ENCODE measurements at regions not wholly inside any gene's neighbourhood (a gene's known extent, or its start where the extent isn't known, plus 50 kb on each side); places are given as distances from the start of the nearest gene placed in this dataset.

DNA sequence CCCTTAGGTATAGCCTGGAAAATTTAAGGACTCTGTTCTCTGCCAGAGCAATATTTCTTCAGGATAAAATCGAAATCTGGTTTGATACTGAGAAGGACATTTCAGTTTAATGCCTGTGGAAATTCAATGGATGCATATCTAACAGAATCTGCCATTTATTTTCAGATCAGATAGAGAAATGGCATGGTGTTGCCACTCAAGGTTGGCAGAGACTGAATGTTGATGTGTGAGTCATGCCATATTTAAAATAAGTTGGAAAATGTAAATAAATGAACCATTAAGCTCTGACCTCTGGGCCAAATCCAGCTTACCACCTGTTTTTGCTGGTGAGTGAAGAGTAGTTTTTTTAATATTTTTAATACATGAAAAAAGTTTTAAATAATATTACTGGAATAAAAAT is 594.6 kb downstream of the DOK5 start:
- no peak overlapping the region for H2AK5ac ChIP-seq (ENCODE audit: insufficient read length, low read length)
- H3K27ac ChIP-seq (ENCODE audit: insufficient read length, low read depth, low read length): no peak overlapping the region
- H3K9me3 Mint-ChIP-seq: peaks cover 11 to 18% of the 10 kb centered on the region in 2 experiments
- H4K20me1 ChIP-seq (ENCODE audit: control insufficient read depth, insufficient read depth, insufficient read length): no peaks in the 10 kb centered on the region
- H3K36me3 Mint-ChIP-seq (ENCODE audit: insufficient read depth in 1 of 3, low read depth in 3 of 3): peaks cover 0 to 6% (median 4%) of the 10 kb centered on the region in 3 experiments; a peak in 4 of 7 replicates
- no peak overlapping the region for H3K4ac ChIP-seq (ENCODE audit: low read depth, low read length)
- H2AFZ ChIP-seq (ENCODE audit: low read length): no peak overlapping the region
- H2BK5ac ChIP-seq (ENCODE audit: insufficient read length, low read length): no peak overlapping the region
- H4K8ac ChIP-seq (replicated peaks; ENCODE audit: insufficient read length, low read depth, low read length): no peak overlapping the region
- TF ChIP-seq, protein P1, sequence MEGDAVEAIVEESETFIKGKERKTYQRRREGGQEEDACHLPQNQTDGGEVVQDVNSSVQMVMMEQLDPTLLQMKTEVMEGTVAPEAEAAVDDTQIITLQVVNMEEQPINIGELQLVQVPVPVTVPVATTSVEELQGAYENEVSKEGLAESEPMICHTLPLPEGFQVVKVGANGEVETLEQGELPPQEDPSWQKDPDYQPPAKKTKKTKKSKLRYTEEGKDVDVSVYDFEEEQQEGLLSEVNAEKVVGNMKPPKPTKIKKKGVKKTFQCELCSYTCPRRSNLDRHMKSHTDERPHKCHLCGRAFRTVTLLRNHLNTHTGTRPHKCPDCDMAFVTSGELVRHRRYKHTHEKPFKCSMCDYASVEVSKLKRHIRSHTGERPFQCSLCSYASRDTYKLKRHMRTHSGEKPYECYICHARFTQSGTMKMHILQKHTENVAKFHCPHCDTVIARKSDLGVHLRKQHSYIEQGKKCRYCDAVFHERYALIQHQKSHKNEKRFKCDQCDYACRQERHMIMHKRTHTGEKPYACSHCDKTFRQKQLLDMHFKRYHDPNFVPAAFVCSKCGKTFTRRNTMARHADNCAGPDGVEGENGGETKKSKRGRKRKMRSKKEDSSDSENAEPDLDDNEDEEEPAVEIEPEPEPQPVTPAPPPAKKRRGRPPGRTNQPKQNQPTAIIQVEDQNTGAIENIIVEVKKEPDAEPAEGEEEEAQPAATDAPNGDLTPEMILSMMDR (conservative IDR thresholded peaks at IDR 0.05): no peak
- no peak overlapping the region for H2BK20ac ChIP-seq (ENCODE audit: low read depth, low read length, poor library complexity, severe bottlenecking)
- H3K9ac ChIP-seq (ENCODE audit: extremely low read depth, insufficient read length, low read length): no peak overlapping the region
- H2BK15ac ChIP-seq (ENCODE audit: low read depth, low read length): no peak overlapping the region
- H3K27ac Mint-ChIP-seq: no peak overlapping the region
- H3K14ac ChIP-seq (ENCODE audit: insufficient read depth, low read length): no peak overlapping the region
- no peak overlapping the region for H2BK120ac ChIP-seq (ENCODE audit: low read depth, low read length, poor library complexity, severe bottlenecking)
- no peaks in the 10 kb centered on the region for H3K27me3 ChIP-seq (ENCODE audit: insufficient read depth, low read length)
- no peaks in the 10 kb centered on the region for H3K79me2 ChIP-seq (ENCODE audit: insufficient read depth, low read length)
- H3T11ph ChIP-seq (ENCODE audit: low read length): no peak overlapping the region
- DNase-seq: no peak
- WGBS (ENCODE audit: extremely low coverage, insufficient read length, low lambda C conversion rate): no CpG with 5 or more reads among the region's 1 CpG
- no peak overlapping the region for H2BK12ac ChIP-seq (ENCODE audit: insufficient read length, low read depth, low read length)
- no peak overlapping the region for H3K4me3 Mint-ChIP-seq
- no peaks in the 10 kb centered on the region for H3K4me1 ChIP-seq (ENCODE audit: insufficient read depth, low read length)
- no peaks in the 10 kb centered on the region for H3K23me2 ChIP-seq (ENCODE audit: insufficient read length, low read depth, low read length, poor library complexity, severe bottlenecking)
- H3K9me3 ChIP-seq (ENCODE audit: control insufficient read depth, low read depth, low read length): no peaks in the 10 kb centered on the region
- no peak overlapping the region for H3K56ac ChIP-seq (ENCODE audit: insufficient read length, low read depth, low read length)
- no peaks in the 10 kb centered on the region for H3K4me1 Mint-ChIP-seq
- no peak overlapping the region for H3K18ac ChIP-seq (ENCODE audit: insufficient read length, low read depth, low read length)
- no peaks in the 10 kb centered on the region for H3K27me3 Mint-ChIP-seq (ENCODE audit: low read depth)
- no peak overlapping the region for H3K4me2 ChIP-seq (ENCODE audit: insufficient read depth, insufficient read length, low read length)
- no peak overlapping the region for H3K23ac ChIP-seq (ENCODE audit: insufficient read length, low read depth, low read length)
- H4K5ac ChIP-seq (ENCODE audit: insufficient read length, low read depth, low read length): no peak overlapping the region
- H3K79me1 ChIP-seq (ENCODE audit: insufficient read depth, low read depth, low read length, poor library complexity, severe bottlenecking): no peaks in the 10 kb centered on the region
- H4K91ac ChIP-seq (ENCODE audit: insufficient read length, low read depth, low read length): no peak overlapping the region

Data from H9 (cell line).